Lower leg skin (tissue), 3 donors: ENCODE measurements at regions not wholly inside any gene's neighbourhood (a gene's known extent, or its start where the extent isn't known, plus 50 kb on each side); places are given as distances from the start of the nearest gene placed in this dataset.

Experiments
- POLR2A ChIP-seq, 2 donors: fragments of 450-650 bp; IDR thresholded peaks; one replicate each; pipeline ENCODE4 v1.6.1; 2016 to 2017; ENCODE audit warnings: antibody characterized with exemption in 2 of 2, mild to moderate bottlenecking in 1 of 2, moderate library complexity in 1 of 2
- TF ChIP-seq, protein P1 (sequence below), 3 donors: fragments of 450-650 bp; IDR thresholded peaks; one replicate each; pipeline ENCODE4 v1.5.1; 2016; ENCODE audit warnings: antibody characterized with exemption in 3 of 3, mild to moderate bottlenecking in 3 of 3, moderate library complexity in 2 of 3

DNA sequence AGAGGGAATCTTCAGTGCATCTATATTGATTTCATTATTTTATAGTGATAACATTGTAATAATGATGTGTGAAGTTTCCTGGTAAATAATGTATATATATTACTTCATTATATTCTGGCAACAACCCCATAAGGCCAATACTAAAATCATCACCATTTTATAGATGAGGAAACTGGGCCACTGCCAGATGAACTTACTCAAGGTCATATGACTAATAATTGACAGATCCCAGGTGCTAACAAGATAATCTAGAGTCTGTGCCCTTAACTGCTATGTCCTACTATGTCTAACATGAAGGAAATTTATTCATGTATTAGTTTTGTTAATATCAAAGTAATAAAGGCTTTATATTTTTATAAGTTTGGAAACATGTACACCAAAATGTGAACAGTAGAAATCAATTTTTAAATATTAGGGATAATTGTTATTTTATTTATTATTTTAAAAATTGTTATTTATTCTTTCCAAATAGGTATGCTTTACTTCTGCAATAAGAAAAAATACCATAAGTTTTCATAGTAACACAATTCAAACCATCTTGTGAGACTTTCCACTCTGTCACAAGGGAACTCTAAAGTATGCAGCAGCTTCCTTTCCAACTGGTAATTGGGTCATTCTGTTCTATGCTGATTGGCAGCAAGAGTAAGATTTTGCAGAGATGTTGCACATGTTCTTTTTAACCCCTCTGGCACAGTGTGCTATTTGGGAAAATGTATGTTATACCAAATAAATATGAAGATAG lies 90.8 kb upstream of the CMC1 start:
- no peak for TF ChIP-seq POLR2A (IDR thresholded peaks at IDR 0.05)
- TF ChIP-seq, protein P1, sequence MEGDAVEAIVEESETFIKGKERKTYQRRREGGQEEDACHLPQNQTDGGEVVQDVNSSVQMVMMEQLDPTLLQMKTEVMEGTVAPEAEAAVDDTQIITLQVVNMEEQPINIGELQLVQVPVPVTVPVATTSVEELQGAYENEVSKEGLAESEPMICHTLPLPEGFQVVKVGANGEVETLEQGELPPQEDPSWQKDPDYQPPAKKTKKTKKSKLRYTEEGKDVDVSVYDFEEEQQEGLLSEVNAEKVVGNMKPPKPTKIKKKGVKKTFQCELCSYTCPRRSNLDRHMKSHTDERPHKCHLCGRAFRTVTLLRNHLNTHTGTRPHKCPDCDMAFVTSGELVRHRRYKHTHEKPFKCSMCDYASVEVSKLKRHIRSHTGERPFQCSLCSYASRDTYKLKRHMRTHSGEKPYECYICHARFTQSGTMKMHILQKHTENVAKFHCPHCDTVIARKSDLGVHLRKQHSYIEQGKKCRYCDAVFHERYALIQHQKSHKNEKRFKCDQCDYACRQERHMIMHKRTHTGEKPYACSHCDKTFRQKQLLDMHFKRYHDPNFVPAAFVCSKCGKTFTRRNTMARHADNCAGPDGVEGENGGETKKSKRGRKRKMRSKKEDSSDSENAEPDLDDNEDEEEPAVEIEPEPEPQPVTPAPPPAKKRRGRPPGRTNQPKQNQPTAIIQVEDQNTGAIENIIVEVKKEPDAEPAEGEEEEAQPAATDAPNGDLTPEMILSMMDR (IDR thresholded peaks at IDR 0.05) = no peak
